ENCODE measurements at regions not wholly inside any gene's neighbourhood (a gene's known extent, or its start where the extent isn't known, plus 50 kb on each side); places are given as distances from the start of the nearest gene placed in this dataset.

DNA sequence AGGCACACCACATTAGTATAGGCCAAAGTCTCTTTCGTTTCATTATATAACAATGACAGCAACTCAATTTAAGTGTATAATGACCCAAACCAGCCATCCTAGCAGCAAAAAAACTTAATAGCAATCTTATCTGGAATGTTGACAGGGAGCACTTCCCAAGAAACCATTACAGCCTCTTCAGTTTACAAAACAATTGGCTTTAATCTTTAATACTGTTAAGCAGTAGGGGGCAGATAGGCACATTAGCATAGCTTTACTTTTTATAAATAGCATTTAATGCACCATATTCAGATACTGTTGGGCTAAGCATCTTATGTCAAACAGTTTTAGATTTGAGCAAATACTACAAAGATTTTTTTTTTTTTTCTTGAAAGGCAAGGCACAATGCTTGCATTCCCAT, 193.3 kb upstream of the MAP3K7 start:
- Histone ChIP-seq H3K4me1 (ENCODE audit: control insufficient read depth, extremely low read depth, insufficient read depth, low read length) (no peaks in the 10 kb centered on the region), H3K79me2 (ENCODE audit: control insufficient read depth, insufficient read depth, low read length) (no peaks in the 10 kb centered on the region), H3K27me3 (ENCODE audit: control insufficient read depth, insufficient read depth, low read length) (no peaks in the 10 kb centered on the region), H3K9ac (ENCODE audit: insufficient read depth, low read length) (no peak overlapping the region), H2AFZ (ENCODE audit: low read length) (no peak overlapping the region), H3K4me3 (replicated peaks in 1 of 4; ENCODE audit: control extremely low read depth in 1 of 4, insufficient read depth in 1 of 4, low read depth in 3 of 4, low read length in 4 of 4) (no peak overlapping the region), H3K36me3 (ENCODE audit: control insufficient read depth, insufficient read depth, low read length) (no peaks in the 10 kb centered on the region), H3K27ac (ENCODE audit: insufficient read depth, low read length) (no peak overlapping the region), H3K4me2 (ENCODE audit: extremely low read depth, insufficient read depth, low read length) (no peak overlapping the region), H3K9me3 (ENCODE audit: control insufficient read depth, insufficient read depth, low read depth, low read length) (no peaks in the 10 kb centered on the region), H4K20me1 (ENCODE audit: control insufficient read depth, extremely low read depth, insufficient read depth, low read length) (no peaks in the 10 kb centered on the region)
- DNase-seq (ENCODE audit: low read depth in 2 of 2), result no peak
- no peak for TF ChIP-seq EZH2 (IDR thresholded peaks at IDR 0.05; ENCODE audit: low read length, missing control alignments)
- TF ChIP-seq, protein P1, sequence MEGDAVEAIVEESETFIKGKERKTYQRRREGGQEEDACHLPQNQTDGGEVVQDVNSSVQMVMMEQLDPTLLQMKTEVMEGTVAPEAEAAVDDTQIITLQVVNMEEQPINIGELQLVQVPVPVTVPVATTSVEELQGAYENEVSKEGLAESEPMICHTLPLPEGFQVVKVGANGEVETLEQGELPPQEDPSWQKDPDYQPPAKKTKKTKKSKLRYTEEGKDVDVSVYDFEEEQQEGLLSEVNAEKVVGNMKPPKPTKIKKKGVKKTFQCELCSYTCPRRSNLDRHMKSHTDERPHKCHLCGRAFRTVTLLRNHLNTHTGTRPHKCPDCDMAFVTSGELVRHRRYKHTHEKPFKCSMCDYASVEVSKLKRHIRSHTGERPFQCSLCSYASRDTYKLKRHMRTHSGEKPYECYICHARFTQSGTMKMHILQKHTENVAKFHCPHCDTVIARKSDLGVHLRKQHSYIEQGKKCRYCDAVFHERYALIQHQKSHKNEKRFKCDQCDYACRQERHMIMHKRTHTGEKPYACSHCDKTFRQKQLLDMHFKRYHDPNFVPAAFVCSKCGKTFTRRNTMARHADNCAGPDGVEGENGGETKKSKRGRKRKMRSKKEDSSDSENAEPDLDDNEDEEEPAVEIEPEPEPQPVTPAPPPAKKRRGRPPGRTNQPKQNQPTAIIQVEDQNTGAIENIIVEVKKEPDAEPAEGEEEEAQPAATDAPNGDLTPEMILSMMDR (conservative IDR thresholded peaks at IDR 0.05 in 1 of 2, IDR thresholded peaks at IDR 0.05 in 1 of 2; ENCODE audit: low read depth in 1 of 2, low read length in 2 of 2), result no peak

DNA sequence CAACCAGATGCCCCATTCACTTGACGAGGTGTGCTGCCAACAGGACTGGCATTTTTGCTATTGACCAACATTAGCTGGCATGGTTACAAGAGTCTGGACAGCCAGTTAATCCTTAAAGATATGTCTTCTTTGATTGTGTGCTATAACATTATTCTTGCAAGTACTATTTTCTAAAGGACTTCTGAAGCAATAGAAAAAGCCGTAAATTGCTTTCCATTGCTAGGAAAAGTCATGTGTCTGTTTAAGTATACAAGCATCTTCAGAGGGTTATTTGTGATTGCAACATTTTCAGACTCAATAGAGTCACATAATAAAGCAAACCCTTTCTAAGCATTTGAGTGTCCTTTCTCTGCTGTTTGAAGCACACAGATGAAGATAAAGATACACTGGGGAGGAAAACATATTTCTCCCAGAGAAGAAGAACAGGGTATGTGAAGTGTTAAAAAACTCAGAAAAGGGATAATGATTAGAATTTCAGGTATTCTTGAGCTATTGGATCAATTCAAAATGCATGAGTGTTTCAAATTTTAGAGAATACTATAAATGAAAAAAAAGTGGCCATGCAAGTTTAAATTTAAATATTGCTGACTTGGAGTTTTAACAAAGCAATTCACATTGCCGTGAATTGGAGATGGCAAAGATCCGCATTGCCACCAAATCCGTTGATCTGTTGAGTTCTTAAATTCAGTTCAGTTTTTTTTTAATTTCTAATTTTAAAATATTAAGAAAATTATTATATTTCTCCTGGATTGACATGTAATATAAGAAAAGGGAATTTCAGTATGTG, 191.7 kb upstream of the MAP3K7 start:
- H3K4me2 ChIP-seq (ENCODE audit: extremely low read depth, insufficient read depth, low read length), result no peak overlapping the region
- H4K20me1 ChIP-seq (ENCODE audit: control insufficient read depth, extremely low read depth, insufficient read depth, low read length), result no peaks in the 10 kb centered on the region
- no peak overlapping the region for H3K27ac ChIP-seq (ENCODE audit: insufficient read depth, low read length)
- H2AFZ ChIP-seq (ENCODE audit: low read length), result no peak overlapping the region
- no peak for DNase-seq (ENCODE audit: low read depth in 2 of 2)
- no peaks in the 10 kb centered on the region for H3K27me3 ChIP-seq (ENCODE audit: control insufficient read depth, insufficient read depth, low read length)
- H3K4me1 ChIP-seq (ENCODE audit: control insufficient read depth, extremely low read depth, insufficient read depth, low read length), result no peaks in the 10 kb centered on the region
- TF ChIP-seq EZH2 (IDR thresholded peaks at IDR 0.05; ENCODE audit: low read length, missing control alignments), result no peak
- TF ChIP-seq, protein P1 (conservative IDR thresholded peaks at IDR 0.05 in 1 of 2, IDR thresholded peaks at IDR 0.05 in 1 of 2; ENCODE audit: low read depth in 1 of 2, low read length in 2 of 2), result no peak
- no peak overlapping the region for H3K9ac ChIP-seq (ENCODE audit: insufficient read depth, low read length)
- H3K79me2 ChIP-seq (ENCODE audit: control insufficient read depth, insufficient read depth, low read length), result no peaks in the 10 kb centered on the region
- H3K36me3 ChIP-seq (ENCODE audit: control insufficient read depth, insufficient read depth, low read length), result no peaks in the 10 kb centered on the region
- H3K4me3 ChIP-seq (replicated peaks in 1 of 4; ENCODE audit: control extremely low read depth in 1 of 4, insufficient read depth in 1 of 4, low read depth in 3 of 4, low read length in 4 of 4), result no peak overlapping the region
- H3K9me3 ChIP-seq (ENCODE audit: control insufficient read depth, insufficient read depth, low read depth, low read length), result no peaks in the 10 kb centered on the region

DNA sequence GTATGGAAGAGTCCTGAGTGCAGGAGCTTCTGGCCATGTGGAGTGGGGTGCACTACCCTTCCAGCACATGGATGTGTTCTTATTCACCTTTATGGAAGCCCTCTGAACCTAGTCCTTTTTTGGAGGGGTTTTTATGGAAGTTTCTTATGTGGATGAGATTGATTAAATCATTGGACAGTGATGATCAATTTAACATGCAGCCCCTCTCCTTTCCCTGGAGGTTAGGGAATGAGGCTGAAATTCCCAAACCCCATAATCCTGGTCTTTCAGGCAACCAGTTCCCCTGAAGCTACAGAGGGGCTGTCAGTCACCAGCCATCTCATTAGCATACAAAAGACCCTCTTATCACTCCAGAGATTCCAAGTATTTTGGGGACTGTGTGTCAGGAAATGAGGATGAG, 183.9 kb upstream of the MAP3K7 start:
- no peaks in the 10 kb centered on the region for H4K20me1 ChIP-seq (ENCODE audit: control insufficient read depth, extremely low read depth, insufficient read depth, low read length)
- H3K4me1 ChIP-seq (ENCODE audit: control insufficient read depth, extremely low read depth, insufficient read depth, low read length), result no peaks in the 10 kb centered on the region
- no peak overlapping the region for H2AFZ ChIP-seq (ENCODE audit: low read length)
- no peak overlapping the region for H3K4me3 ChIP-seq (replicated peaks in 1 of 4; ENCODE audit: control extremely low read depth in 1 of 4, insufficient read depth in 1 of 4, low read depth in 3 of 4, low read length in 4 of 4)
- no peak overlapping the region for H3K9ac ChIP-seq (ENCODE audit: insufficient read depth, low read length)
- no peak overlapping the region for H3K27ac ChIP-seq (ENCODE audit: insufficient read depth, low read length)
- no peak for TF ChIP-seq EZH2 (IDR thresholded peaks at IDR 0.05; ENCODE audit: low read length, missing control alignments)
- TF ChIP-seq, protein P1 (conservative IDR thresholded peaks at IDR 0.05 in 1 of 2, IDR thresholded peaks at IDR 0.05 in 1 of 2; ENCODE audit: low read depth in 1 of 2, low read length in 2 of 2), result no peak
- no peaks in the 10 kb centered on the region for H3K27me3 ChIP-seq (ENCODE audit: control insufficient read depth, insufficient read depth, low read length)
- no peaks in the 10 kb centered on the region for H3K36me3 ChIP-seq (ENCODE audit: control insufficient read depth, insufficient read depth, low read length)
- no peak overlapping the region for H3K4me2 ChIP-seq (ENCODE audit: extremely low read depth, insufficient read depth, low read length)
- no peaks in the 10 kb centered on the region for H3K79me2 ChIP-seq (ENCODE audit: control insufficient read depth, insufficient read depth, low read length)
- no peak for DNase-seq (ENCODE audit: low read depth in 2 of 2)
- no peaks in the 10 kb centered on the region for H3K9me3 ChIP-seq (ENCODE audit: control insufficient read depth, insufficient read depth, low read depth, low read length)

Measured in fibroblast of lung (primary cell).